ENCODE measurements at regions not wholly inside any gene's neighbourhood (a gene's known extent, or its start where the extent isn't known, plus 50 kb on each side); places are given as distances from the start of the nearest gene placed in this dataset.

DNA sequence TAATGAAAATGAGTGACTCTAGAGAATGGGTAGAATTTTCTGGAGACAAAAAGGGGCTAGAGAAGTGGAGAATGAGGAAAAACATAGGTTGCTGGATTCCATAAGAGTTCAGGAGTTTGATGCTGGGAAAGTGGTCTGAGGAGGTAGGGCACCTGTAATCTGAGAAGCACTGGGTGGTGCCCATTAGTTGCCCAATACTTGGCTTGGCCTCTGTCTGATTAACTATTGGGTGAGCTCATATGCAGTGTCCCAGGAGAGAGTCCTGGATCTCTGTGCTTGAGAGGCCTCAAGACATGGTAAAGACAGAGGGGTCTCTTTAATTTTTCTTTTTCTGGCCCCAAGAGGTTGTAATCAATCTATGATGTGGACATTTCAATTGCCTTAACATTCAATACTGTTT, 390.1 kb downstream of the TDRD3 start:
- DNase-seq (ENCODE audit: low read depth), result no peak

GRCh38 chr13:60772726-60773125, 375.7 kb downstream of the TDRD3 start:
- no peak for DNase-seq (ENCODE audit: low read depth)

- no peak for DNase-seq (ENCODE audit: low read depth)
Measured at GRCh38 chr13:60765700-60766411, 368.8 kb downstream of the TDRD3 start.

- DNase-seq (ENCODE audit: low read depth), result no peak
Measured at GRCh38 chr13:60759499-60759898, 362.5 kb downstream of the TDRD3 start.

DNA sequence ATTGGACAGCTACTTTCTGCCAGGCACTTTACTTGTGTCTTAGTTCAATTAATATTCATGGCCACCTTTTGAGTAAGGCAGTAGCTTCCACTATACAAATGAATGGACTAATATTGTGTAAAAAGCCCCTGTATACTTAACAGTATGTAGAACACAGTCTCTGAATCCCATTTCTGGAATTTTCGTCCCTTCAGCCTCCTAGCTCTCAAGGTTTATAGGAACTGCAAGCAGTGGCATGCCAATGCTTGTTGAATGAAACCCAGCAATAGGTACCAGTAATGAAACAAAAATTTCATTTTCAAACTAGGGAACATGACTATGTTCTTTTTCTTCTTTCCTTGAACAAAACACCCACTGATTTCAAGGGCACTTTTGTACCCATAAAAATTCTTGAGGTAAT, 361.6 kb downstream of the TDRD3 start:
- DNase-seq (ENCODE audit: low read depth), result no peak

DNA sequence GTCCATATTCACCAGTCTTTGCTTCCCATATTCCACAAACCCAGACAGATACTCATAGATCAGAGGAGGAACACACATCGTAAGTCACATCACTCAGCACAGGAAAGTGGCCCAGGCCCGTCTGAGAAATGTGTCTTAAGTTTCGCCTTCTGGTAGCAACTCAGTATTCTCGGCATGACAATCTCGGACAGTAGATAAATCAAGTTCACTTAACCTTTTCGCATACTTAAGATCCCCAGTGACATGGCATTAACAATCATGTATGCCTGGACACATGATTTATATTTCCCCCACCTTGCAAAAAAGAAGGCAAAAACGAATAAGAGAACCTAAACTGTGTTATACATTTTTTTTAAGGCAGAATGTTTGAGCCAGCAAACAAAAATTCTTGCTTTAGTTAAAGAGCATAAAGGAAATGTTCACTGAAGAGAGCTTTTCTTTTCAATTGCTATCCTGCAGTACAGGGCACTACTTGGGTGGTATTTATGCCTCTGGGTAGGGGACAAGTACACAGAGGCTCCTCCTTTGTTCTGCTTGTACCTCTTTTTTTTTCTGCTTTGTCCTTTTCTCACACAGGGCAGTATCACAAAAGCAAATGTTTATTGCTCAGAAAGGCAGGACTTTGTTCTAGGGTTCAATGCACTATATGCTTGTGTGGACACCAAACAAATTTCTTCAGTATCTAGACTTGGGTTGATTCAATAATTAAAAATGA, 360.6 kb downstream of the TDRD3 start:
- no peak for DNase-seq (ENCODE audit: low read depth)

GRCh38 chr13:60756306-60756705, 359.3 kb downstream of the TDRD3 start:
- DNase-seq (ENCODE audit: low read depth), result no peak

- no peak for DNase-seq (ENCODE audit: low read depth)
Measured at GRCh38 chr13:60755380-60756163, 358.6 kb downstream of the TDRD3 start.

- no peak for DNase-seq (ENCODE audit: low read depth)
Measured at GRCh38 chr13:60754211-60755090, 357.4 kb downstream of the TDRD3 start.

- DNase-seq (ENCODE audit: low read depth), result no peak
Measured at GRCh38 chr13:60753641-60754040, 356.6 kb downstream of the TDRD3 start.

GRCh38 chr13:60745343-60745742, 348.3 kb downstream of the TDRD3 start:
- DNase-seq (ENCODE audit: low read depth), result no peak

DNA sequence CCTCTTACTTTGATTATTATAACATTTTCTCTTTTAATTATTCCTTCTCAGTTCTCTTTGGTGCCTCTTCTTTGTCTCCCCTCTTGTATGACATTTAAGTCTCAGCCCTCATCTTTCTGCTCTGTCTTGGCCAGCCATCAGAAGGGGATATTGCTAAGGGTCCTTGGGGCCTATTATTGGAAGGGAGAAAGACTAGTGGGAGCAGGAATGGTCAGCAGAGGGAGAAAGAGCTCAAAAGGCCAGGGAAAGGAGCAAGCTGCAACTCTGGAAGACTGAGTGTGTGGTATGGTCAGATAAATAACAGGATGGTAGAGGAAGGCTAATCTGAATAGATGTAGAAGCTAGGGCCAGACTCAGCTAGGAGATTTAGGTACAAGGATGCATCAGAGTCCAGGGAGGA, 336.9 kb downstream of the TDRD3 start:
- DNase-seq (ENCODE audit: low read depth), result no peak

- no peak for DNase-seq (ENCODE audit: low read depth)
Measured at GRCh38 chr13:60727140-60727539, 330.1 kb downstream of the TDRD3 start.

DNA sequence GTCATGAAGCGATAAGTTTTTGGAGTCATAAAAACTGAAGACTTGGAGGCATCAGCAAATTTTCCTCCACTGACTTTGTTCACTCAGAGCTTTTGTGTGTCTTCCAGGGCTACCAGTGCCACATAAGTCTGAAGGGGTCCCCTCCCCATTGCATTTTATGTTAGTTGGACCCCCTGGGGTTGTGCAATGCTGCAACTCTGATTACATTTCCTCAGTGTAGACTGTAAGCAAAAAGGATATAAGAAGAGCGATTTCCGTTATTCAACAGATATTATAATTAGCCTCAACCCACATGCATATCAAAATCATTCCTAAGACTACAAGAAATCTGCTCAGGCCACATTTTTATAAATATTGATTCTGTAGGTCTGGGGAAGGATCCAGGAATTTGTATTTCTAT, 324.0 kb downstream of the TDRD3 start:
- DNase-seq (ENCODE audit: low read depth), result no peak

DNA sequence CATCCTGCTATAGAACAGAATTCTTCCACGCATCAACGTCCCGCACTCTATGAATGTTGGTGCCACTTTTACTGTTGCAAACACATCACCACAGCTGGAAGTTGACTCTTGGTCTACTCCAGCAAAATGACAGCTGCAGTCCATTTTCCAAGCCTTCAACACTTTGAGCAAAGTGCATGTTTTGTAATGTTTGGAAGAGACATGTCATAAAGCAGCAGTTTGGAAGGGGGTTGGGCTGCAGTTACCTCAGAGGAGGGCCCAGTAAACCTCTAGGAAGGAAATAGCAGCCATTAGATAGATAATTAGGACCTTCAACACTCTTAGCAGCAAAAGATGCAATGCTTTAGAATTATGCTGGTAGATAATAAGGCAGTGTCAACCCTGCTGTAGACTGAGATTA, 323.6 kb downstream of the TDRD3 start:
- no peak for DNase-seq (ENCODE audit: low read depth)

DNA sequence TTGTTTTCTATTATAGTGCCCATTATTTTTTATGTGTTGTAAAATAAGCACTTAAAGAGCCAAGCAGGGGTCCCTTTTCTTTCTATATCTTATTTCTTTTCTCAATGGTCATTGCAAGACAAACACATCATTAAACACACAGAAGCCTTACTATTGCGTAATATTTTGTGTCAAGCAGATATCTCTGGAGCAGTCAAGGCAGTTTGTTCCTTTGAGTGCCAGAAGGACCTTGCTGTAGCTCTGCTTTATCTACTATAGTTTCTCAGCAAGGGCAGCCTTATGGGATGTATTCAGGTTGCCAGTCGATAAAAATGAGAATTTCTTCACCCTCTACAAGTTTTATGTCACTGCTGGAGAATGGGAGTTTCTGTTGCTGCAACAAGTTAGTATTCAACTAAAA, 319.3 kb downstream of the TDRD3 start:
- no peak for DNase-seq (ENCODE audit: low read depth)

GRCh38 chr13:60707878-60708277, 310.9 kb downstream of the TDRD3 start:
- DNase-seq (ENCODE audit: low read depth), result no peak

- no peak for DNase-seq (ENCODE audit: low read depth)
Measured at GRCh38 chr13:60701895-60702294, 304.9 kb downstream of the TDRD3 start.

DNA sequence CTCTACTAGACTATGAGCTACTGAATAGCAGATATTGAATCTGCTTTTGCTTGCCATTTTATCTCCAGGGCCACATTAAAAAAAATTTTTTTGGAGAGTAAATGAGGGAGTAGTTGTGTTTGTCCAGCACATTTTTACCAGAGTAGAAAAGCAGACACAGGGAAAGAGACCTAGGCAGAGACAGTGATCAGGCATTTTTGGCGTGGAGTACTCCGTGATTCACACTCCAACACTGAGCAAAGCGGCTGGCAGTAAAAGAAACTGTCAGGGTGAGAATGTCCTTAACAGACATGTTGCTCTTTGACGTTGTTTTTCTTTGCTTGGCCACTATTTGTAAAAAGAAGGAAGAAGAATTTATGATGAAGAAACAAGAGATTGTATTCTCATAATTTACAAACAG, 304.0 kb downstream of the TDRD3 start:
- no peak for DNase-seq (ENCODE audit: low read depth)

DNA sequence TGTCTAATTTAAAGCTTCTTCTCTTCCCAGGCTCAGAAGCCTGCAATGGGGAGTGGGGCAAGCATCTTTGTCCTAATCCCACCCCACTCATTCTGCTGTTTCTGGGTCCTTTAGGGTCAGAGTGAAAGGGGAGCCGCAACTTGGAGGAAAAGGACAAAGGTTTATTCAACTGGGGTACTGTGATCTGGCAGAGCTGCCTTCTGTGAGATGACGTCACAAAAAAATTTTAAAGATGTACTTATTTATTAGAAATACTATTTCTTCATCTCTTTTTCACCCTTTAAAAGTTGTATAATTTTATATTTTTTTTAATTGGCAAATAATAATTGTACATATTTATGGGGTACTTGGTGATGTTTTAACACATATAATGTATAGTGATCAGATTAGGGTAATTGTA, 302.6 kb downstream of the TDRD3 start:
- DNase-seq (ENCODE audit: low read depth), result no peak

DNA sequence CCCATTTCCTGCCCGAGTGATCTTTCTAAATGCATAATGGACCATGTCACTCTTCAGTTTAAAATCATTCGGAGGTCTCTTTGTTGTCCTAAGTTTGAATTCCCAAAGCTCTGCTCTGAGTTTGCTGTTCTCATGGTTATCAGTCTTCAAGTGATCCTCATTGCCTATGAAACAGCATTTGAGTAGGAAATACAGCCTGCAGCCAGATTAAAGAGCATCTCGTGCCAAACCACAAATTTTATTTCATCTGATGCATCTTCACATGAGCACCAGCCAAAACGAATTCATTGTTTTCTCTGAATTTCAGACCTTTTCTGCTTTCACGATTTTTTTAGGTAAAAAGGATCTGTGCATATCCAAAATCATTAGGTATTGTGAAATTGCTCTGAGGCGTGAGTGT, 299.6 kb downstream of the TDRD3 start:
- DNase-seq (ENCODE audit: low read depth), result no peak

DNA sequence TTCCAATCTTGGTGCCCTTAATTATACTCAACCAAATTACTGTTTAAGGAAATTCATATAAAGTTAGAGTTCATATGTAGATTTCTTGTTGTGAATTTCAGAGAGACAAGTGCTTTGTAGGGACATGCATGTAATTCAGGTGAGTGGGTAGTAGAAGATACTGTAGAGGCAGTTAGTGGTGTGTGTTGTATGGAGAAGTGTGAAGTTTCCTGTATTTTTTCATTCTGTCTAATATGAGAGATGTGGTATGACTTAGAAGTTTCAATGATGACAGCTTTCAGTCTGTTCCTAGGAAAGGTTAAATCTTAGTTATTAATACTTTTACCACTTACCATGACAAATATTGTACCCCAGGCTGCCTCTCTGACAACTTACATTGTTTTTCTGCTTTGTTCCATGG, 294.2 kb downstream of the TDRD3 start:
- DNase-seq (ENCODE audit: low read depth), result no peak
